ENCODE measurements at regions not wholly inside any gene's neighbourhood (a gene's known extent, or its start where the extent isn't known, plus 50 kb on each side); places are given as distances from the start of the nearest gene placed in this dataset.

DNA sequence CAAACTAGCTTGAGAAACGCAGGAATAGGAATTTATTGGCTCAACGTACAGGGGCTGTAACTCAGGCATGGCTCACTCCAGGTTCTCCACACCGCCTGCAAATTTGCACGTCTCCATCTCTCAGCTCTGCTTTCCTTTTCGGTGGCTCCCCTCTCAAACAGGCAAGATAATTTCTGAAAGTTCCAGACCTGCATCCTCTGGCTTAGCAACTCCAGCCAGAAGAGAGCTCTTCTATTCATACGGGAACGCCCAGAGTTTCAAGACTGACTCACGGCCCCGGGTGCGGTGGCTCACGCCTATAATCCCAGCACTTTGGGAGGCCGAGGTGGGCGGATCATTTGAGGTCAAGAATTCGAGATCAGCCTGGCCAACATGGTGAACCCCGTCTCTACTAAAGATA is 139.7 kb upstream of the BNIP2 start:
- H2BK20ac ChIP-seq (ENCODE audit: low read depth, low read length, poor library complexity, severe bottlenecking): no peak overlapping the region
- DNase-seq: no peak
- WGBS (ENCODE audit: extremely low coverage, insufficient read length, low lambda C conversion rate): no CpG with 5 or more reads among the region's 15 CpGs
- peaks cover 2% of the 10 kb centered on the region; the same call in 1 of the 2 replicates for H3K27me3 Mint-ChIP-seq (ENCODE audit: low read depth)
- no peaks in the 10 kb centered on the region for H4K20me1 ChIP-seq (ENCODE audit: control insufficient read depth, insufficient read depth, insufficient read length)
- H3T11ph ChIP-seq (ENCODE audit: low read length): no peak overlapping the region
- no peak overlapping the region for H2BK12ac ChIP-seq (ENCODE audit: insufficient read length, low read depth, low read length)
- no peaks in the 10 kb centered on the region for H3K27me3 ChIP-seq (ENCODE audit: insufficient read depth, low read length)
- no peak overlapping the region for H3K27ac ChIP-seq (ENCODE audit: insufficient read length, low read depth, low read length)
- no peak overlapping the region for H3K4me2 ChIP-seq (ENCODE audit: insufficient read depth, insufficient read length, low read length)
- H2BK5ac ChIP-seq (ENCODE audit: insufficient read length, low read length): no peak overlapping the region
- H3K4me1 ChIP-seq (ENCODE audit: insufficient read depth, low read length): no peaks in the 10 kb centered on the region
- no peak overlapping the region for H4K8ac ChIP-seq (replicated peaks; ENCODE audit: insufficient read length, low read depth, low read length)
- H3K4me3 Mint-ChIP-seq: no peak overlapping the region
- H3K4ac ChIP-seq (ENCODE audit: low read depth, low read length): no peak overlapping the region
- H4K5ac ChIP-seq (ENCODE audit: insufficient read length, low read depth, low read length): no peak overlapping the region
- H3K18ac ChIP-seq (ENCODE audit: insufficient read length, low read depth, low read length): no peak overlapping the region
- H2BK15ac ChIP-seq (ENCODE audit: low read depth, low read length): no peak overlapping the region
- H3K79me1 ChIP-seq (ENCODE audit: insufficient read depth, low read depth, low read length, poor library complexity, severe bottlenecking): no peaks in the 10 kb centered on the region
- H3K9ac ChIP-seq (ENCODE audit: extremely low read depth, insufficient read length, low read length): no peak overlapping the region
- H3K9me3 ChIP-seq (ENCODE audit: control insufficient read depth, low read depth, low read length): no peaks in the 10 kb centered on the region
- H3K23me2 ChIP-seq (ENCODE audit: insufficient read length, low read depth, low read length, poor library complexity, severe bottlenecking): no peaks in the 10 kb centered on the region
- H3K27ac Mint-ChIP-seq: no peak overlapping the region
- H3K36me3 Mint-ChIP-seq (ENCODE audit: insufficient read depth in 1 of 3, low read depth in 3 of 3): no peaks in the 10 kb centered on the region
- no peak overlapping the region for H2AFZ ChIP-seq (ENCODE audit: low read length)
- no peak overlapping the region for H2BK120ac ChIP-seq (ENCODE audit: low read depth, low read length, poor library complexity, severe bottlenecking)
- H3K14ac ChIP-seq (ENCODE audit: insufficient read depth, low read length): no peak overlapping the region
- H4K91ac ChIP-seq (ENCODE audit: insufficient read length, low read depth, low read length): no peak overlapping the region
- no peak overlapping the region for H2AK5ac ChIP-seq (ENCODE audit: insufficient read length, low read length)
- TF ChIP-seq, protein P1, sequence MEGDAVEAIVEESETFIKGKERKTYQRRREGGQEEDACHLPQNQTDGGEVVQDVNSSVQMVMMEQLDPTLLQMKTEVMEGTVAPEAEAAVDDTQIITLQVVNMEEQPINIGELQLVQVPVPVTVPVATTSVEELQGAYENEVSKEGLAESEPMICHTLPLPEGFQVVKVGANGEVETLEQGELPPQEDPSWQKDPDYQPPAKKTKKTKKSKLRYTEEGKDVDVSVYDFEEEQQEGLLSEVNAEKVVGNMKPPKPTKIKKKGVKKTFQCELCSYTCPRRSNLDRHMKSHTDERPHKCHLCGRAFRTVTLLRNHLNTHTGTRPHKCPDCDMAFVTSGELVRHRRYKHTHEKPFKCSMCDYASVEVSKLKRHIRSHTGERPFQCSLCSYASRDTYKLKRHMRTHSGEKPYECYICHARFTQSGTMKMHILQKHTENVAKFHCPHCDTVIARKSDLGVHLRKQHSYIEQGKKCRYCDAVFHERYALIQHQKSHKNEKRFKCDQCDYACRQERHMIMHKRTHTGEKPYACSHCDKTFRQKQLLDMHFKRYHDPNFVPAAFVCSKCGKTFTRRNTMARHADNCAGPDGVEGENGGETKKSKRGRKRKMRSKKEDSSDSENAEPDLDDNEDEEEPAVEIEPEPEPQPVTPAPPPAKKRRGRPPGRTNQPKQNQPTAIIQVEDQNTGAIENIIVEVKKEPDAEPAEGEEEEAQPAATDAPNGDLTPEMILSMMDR (conservative IDR thresholded peaks at IDR 0.05): no peak
- no peaks in the 10 kb centered on the region for H3K9me3 Mint-ChIP-seq
- H3K79me2 ChIP-seq (ENCODE audit: insufficient read depth, low read length): no peaks in the 10 kb centered on the region
- no peak overlapping the region for H3K23ac ChIP-seq (ENCODE audit: insufficient read length, low read depth, low read length)
- peaks cover 9 to 10% of the 10 kb centered on the region in 2 experiments; a peak in 1 of 4 replicates for H3K4me1 Mint-ChIP-seq
- H3K56ac ChIP-seq (ENCODE audit: insufficient read length, low read depth, low read length): no peak overlapping the region

Measured in H9 (cell line).